ENCODE measurements at regions not wholly inside any gene's neighbourhood (a gene's known extent, or its start where the extent isn't known, plus 50 kb on each side); places are given as distances from the start of the nearest gene placed in this dataset.
"Not testable (repeated sequence)": the region's sequence is repeated elsewhere in the genome, so short reads cannot be mapped to it uniquely, and the experiment has no call there.

DNA sequence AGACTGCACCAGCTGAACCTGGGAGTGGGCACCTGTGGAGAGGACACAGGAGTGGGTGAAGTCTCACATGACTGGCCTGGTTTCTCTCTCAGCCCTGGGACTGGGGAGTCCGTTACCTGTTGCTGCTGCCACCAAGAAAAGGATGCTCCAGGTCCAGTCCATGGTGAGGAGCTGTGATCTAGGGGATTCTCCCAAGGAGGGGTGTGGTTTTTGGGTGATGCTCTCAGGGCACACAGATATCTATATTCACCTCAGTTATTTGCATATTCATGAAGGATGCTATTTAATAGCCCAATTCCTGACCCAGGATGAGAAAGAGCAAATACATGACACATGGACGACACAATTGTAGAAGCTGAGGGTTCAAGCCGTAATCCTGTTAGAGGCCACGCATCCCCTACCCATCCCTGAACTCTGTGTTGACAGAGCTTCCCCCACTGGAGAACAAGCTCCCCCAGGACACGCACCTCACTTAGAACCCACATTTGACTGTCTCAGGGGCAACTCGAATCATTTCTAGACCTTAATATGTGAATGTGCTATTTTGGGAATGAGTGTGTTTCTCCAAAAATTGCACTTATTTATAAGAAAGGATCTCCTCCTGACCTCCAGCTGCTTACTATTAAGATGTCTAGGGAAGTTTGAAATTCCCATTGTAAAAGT, 658.9 kb downstream of the TMEM121 start:
- peak; percentile 44 for DNase-seq

DNA sequence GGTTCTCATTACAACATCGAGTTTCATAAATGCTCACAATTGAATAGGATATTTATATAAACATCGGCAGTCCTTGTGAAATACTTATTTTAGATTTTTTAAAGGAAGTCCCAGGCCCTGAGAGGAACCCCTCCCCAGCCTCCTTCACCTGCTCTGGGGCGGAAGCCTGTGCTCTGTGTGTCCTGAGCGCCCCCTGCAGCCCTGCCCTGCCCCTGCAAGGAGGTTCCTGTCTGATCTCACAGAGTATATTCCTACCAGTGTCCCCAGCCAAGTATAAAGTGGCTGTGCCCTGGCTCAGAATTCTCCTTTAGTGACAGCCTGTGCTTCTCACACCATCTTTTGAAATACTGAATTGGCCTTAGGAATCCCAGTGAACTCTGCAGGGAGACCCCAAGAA, 659.5 kb downstream of the TMEM121 start:
- peak; percentile 75 for DNase-seq

DNA sequence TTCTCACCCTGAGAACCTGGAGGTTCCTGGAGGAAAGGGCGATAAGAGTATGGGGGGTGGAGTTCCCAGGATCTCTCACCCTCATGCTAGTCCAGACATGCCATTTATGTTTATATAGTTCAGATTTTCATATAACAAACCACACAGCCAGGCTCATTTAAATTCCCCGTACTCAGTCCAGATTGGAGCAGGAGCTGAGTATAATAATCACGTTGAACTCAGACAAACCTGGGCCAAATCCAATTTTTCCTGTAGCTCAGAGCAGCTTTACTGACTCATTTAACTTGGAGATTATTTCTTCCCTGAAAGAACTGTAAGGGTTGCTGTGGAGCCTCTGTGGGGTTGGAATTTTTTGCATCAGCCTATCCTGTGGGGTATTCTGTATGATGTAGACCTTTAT, 660.8 kb downstream of the TMEM121 start:
- DNase-seq, result no peak

DNA sequence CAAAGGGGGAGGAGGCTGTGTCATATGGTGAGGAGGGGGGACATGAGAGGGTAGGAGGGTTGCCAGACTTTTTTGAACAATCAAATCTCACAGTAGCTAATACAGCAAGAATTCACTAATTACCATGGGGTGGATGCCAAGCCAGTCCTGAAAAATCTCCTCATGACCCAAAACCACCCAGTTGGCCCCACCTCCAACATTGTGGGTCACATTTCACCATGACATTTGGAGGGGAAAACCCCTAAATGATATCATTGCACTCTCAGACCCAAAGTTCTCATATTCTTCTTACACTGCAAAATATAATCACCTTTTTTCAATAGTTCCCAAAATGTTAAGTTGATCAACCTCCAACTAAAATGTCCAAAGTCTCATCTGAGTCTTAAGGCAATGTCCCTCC, 666.3 kb downstream of the TMEM121 start:
- DNase-seq, result not testable (repeated sequence)

DNA sequence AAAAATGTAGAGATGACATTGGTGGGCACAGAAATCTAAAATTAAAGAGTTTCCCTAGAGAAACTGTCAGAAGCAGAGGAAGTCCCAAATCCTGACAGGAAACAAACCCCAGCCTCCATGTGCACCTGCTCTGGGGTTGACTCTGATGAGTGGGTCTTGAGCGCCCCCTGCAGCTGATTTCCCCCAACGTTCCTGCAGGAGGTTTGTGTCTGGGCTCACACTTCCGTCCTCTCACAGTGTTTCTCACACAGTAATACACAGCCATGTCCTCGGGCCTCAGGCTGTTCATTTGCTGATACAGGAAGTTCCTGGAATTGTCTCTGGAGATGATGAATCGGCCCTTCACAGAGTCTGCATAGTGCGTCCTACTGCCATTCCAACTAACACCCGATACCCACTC, 670.1 kb downstream of the TMEM121 start:
- DNase-seq, result peak; percentile 79

DNA sequence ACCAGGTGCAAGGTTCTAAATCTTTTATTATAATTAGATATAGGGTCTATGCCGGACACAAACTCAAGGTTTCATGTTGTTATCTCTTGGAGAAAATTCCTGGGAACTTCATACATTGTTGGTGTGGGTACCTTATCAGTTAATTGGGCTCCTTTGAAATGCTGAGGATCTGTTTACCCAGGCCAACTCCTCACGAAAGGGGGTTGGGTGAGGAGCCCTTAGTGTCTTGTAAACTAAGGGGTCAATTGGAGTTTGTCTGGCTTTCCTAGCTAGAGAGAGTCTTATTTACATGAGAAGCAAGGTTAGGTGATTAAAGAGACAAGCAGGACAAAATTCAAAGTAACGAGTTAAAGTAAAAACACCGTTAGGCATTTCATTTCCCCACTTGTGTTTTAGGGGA, 670.9 kb downstream of the TMEM121 start:
- not testable (repeated sequence) for DNase-seq

DNA sequence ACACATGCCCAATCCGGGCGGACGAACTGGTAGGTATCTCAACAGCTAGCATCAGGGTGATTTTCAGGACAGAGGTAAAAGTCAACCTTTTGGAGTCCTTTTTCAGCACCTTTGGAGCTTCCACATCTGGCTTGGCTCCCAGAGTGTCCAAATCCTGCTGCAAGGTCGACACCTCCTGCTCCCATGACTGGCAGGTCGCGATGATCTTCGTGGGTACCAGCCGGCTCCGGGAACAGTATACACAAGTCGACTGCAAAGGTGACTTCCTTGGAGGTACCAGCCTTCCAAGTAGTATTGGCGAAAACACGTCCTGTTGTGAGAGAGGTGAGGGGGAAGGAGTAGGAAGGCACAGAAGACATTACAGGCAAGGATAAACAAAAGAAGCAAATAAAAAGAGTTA, 672.7 kb downstream of the TMEM121 start:
- DNase-seq, result no peak

DNA sequence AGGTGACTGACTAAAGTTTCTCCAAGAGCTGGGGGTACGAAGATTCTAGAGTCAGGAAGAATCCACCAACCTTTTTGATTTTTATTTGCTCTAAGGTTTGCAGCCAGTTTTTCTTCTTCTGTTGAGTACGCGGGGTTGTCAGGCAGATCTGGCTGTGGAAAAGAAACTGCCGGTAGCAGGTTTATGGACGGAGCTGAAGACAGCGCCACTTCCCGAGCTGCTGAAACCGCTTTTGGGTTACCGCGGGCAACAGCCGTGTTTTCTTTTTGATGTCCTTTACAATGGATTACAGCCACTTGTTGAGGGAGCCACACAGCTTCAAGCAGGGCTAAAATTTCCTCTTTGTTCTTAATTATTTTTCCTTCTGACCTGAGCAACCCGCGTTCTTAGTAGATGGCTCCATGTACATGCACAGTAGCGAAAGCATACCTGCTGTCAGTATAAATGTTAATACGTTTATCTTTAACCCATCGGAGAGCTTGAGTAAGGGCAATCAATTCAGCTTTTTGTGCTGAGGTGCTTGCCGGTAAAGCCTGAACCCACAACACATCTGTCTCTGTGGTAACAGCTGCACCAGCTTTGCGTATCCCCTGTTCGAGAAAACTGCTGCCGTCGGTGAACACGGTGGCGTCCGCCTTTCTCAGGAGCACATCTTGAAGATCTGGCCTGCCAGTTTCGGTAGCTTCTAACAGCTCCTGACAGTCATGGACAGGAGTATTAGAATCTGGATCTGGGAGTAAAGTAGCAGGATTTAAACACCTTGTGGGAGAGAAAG, 674.3 kb downstream of the TMEM121 start:
- DNase-seq, result peak; percentile 28

DNA sequence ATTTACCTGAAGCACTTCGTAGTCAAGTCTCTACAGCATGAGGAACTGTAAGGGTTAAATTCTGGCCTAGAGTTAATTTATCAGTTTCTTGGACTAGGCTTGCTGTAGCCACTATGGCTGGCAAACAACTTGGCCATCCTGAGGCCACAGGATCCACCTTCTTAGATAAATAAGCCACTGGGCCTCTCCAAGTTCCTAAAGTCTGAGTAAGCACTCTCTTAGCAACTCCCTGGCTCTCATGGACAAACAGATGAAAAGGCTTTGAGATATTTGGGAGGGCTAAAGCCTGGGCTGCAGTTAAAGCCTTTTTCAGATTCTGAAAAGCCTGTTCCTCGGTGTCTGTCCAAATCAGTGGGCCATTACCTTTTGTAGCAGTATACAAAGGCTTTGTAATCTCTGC, 675.0 kb downstream of the TMEM121 start:
- no peak for DNase-seq

DNA sequence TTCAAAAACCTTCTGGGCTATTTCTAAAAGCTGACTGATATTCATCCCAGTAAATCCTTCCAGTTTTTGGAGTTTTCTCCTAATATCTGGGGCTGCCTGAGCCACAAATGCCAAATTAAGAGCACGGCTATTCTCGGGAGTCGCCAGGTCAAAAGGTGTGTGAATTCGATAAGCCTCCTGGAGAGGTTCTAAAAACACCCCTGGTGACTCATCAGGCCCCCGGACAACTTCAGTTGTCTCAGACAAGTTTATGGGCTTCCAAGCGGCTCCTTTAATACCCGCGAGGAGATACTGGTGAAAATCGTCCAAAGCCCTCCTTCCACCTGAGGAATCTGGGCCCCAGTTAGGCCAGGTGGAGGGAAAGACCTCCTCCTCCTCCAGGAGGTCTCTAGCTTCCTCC, 677.1 kb downstream of the TMEM121 start:
- DNase-seq, result no peak

DNA sequence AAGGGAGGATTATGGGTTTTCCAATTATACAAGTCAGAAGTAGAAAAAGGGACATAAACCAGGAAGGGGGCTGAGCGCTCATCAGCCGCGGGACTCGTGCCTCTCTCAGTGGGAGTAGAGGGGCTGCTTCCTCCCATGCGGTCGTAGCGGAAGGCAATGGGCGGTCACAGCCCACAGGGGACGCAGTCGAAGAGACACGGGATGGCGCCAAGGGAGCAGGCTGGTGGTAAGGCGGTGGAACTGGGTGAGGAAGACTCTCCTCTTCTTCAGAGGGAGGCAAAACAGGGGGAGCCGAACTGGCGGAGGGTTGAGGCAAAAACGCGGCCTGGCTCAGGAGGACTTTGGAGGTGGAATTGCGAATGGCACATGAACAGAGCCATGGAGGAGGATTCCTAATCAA, 677.7 kb downstream of the TMEM121 start:
- no peak for DNase-seq

DNA sequence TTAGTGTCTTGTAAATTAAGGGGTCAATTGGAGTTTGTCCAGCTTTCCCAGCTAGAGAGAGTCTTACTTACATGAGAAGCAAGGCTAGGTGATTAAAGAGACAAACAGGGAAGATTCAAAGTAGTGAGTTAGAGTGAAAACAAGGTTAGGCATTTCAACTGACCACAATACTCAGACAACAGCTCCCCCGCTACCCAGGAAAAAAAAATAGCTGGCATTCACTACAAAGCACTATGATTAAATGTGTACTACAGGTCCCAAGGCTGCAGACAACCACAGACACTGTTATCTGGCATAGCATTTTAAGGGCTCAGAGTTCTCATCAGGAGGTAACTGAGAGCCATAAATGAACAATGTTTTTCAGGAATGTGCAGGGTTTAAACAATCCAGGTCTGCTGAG, 680.9 kb downstream of the TMEM121 start:
- DNase-seq, result no peak

DNA sequence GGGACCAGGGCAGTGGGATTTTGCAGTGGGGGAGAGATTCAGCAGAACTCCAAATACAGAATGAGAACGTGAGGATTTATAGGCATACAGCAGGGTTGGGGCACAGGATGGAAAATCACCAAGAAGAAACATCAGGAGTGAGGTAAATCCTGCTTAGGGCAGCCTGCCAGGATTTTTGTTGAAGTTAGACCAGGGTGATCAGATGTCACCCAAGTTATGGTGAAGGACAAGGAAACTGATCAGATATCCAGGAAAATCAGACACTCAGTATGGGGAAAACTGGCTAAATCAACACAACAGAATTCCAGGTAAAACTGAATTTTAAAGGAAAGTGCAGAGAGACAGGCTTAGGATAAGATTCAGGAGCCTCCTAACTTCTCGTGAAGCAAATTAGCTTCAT, 682.4 kb downstream of the TMEM121 start:
- no peak for DNase-seq

DNA sequence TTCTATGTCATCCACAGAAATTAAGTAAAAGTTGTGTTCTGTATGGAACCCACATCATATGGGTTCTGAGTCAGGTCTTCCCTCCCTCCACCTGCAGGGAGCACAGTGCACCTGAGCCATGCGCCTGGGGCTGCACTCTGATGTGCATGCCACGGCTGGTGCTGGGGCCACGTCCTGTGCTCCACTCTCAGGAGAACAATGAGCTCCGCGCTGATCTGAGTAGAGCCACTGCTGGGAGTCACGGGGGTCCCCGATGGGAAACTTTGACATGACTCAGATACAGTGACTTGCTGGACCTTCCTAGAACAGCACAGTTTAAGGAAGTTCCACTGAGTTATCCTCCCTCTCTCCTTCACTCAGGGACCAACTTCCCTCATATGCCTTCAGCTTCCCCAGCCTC, 683.4 kb downstream of the TMEM121 start:
- DNase-seq, result no peak

DNA sequence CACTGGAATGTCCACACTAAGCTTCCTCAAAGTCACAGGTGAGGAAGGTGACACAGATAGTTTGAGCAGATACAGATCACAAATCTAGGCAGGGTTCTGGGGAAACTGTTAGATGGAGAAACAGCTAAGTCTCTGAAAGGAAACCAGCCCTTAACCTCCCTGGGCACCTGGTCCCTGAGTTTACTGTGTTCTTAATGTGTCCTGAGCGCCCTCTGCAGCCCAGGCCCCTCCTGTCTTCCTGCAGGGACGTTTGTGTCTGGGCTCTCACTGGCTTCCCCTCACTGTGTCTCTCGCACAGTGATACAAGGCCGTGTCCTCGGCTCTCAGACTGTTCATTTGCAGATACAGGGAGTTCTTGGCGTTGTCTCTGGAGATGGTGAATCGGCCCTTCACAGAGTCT, 684.3 kb downstream of the TMEM121 start:
- DNase-seq, result peak; percentile 37

DNA sequence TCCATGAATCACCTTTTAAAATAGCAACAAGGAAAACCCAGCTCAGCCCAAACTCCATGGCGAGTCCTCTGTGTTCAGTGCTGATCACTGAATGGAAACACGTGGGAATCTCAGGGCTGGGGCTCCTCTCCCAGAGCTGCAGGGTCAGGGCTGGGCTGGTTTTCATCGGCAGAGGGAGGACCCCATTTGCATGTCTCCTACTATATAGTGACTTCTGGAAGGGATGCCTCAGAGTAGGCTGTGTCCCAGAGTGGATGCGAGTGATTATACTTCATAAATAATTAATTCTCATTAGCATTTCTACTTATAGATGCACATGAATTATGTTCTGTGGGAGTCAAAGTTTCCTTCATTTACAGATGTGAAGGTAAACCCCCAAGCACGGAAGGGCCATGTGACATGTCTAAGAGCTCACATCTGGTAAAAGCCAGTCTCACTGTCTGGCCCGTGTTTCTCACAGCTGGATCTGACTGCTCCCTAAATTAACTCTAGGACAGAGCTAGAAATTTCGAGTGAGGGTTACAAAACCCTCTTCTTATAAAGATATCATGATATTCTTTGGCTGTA, 685.0 kb downstream of the TMEM121 start:
- no peak for DNase-seq

DNA sequence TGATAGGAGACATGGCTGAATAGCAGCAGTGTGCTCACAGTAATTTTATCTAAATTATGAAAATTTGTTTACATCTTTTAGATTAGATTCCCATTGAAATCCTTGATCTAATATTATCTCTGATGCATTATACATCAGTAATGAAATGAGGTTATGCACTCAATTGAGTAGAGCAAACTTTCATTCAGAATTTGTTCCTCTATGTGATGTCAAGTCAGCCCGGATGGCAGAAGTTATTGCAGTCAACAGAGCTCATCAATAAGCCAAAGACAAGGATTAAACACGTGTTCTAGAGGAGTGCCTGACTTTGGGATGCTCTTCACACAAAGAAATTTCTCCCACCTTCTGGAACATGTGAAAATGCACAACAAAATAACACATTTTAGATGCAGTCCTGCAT, 688.8 kb downstream of the TMEM121 start:
- no peak for DNase-seq

DNA sequence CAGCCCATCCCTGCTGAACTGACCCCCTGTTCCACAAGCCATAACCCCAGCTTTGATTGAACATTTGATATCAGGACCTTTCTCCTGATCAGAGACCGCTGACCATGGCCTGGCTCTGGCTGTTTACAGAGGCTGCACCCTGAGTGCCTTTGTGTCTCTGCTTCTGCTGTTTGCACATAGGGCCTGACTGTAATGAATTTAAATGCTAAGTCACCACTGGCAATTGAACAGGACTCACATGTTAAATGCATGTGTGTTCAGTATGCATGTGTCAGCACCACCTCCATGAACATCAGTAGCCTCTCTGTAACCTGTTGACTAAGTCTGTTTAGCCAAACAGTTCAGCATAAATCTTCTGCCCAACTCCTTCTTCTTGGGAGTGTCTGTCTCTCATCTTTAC, 690.3 kb downstream of the TMEM121 start:
- no peak for DNase-seq

DNA sequence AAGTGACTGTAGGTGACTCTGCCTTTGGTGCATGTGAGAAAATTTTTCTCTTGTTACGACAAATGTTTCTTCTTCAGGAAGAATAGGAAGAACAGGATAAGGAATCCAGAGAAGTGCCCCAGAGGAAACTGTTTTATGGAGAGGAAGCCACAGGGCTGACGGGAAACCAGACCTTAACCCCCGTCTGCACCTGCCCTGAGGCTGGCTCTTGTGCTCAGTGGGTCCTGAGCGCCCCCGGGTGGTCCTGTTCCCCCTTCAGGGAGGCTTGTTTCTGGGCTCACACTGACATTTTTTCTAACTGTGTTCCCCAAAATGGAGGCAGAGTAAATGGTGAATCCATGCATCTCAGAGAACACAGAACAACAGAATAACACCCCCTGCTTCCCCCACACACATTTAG, 691.8 kb downstream of the TMEM121 start:
- no peak for DNase-seq

DNA sequence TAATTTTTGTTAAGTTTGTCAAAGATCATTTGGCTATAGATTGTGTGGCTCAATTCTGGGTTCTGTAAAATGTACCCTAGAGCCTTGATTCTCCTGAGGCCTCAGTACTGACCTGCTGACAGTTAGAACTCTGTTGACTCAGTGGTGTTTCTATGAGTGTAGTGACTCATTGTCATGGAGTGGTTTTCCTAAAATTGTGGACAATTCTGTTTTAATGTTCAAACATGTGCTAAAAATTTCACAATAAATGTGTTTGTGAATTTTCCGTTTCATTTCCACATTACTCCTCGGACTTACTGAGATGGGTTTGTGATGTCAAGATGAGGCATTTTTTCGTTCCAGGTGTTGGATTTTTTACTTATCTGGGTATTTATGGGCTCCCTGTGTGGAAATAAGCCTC, 695.9 kb downstream of the TMEM121 start:
- DNase-seq, result no peak

DNA sequence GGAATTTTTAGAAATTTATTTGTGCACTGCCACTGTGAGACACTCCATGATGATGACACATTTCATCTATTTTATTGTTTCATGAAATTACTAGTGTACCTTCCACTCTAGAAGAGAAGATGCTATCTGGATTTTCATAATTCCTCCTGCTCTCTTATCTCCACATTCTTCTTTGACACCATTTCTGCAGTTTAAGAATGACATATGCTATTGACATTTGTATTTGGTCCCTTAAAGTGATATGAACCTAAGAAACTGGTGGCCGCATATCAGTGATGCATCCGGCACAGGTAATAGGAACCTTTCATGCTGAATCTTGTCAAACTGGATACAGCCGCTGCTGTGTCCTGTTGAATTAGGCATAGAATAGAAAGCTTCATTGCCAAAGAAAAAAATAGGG, 696.3 kb downstream of the TMEM121 start:
- no peak for DNase-seq

DNA sequence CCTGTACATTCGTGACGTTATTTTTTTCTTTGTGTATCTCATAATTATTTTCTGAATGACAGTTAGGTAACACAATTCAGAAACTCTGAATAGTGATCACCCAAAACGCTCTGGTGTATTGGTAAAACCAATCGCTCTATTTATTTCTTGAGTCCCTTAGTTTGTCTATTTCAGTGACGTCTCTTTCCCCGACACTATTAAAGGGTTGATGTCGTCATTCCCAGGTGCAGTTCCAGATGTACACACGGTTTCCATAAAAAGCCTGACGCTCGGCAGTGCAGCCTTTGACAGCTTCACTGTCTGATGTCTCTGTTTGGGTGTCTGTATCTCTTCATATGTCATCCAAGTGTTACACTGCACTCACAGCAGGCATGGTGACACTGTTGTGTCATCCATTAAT, 701.4 kb downstream of the TMEM121 start:
- DNase-seq, result no peak

DNA sequence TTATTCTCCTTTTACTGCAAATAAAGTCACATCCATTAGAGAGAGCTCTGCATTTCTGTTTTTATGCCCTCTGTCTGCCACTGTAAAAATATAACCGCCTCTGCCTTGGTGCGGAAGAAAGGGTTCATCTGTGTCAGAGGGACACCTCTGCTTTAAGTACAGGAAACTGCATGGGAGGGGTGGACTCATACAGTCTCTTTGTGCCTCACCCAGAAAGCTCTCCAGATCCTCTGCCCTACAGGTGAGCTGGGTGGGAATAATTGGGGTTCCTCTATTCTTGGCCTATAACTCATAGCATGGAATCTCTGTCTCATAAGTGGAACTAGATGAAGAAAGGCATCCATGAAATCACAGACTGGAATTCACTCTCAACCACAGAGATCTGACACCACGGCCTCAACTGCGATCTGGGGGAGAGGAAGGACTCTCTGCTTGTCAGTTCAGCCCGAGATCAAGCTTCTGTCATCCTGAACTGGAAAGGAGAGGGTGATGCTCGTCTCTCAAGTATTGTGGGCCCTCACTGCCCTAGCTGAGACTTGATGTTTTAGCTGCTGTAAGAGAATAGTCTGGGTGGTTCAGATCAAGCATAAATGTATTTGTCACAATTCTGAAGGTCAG, 702.3 kb downstream of the TMEM121 start:
- peak; percentile 24 for DNase-seq

DNA sequence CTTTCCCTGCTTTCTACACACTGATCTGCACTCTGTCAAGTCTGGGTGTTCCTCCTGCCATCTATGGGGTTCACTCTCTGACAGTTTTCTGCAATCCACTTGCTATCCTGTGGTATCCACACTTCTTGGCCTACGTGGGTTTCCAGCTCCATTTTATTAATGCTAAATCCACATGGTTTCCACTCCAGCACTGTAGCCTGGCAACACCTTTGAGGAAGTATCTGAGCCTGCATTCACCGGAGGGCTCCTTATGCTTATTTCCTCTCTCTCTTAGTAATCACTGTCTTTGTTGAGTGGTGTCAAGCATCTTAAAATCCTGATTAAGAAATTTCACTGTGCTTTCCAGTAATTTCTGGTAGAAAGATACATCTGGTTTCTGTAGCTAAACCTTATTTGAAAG, 703.7 kb downstream of the TMEM121 start:
- DNase-seq, result no peak

All from activated CD4-positive, alpha-beta T cell treated with anti-CD3 and anti-CD28 coated beads, Interleukin-2, Interleukin-6, amounts not matched to agents 100 ng/mL and 50 ng/mL, durations not matched to agents 16 hours and 8 hours (primary cell).